ENCODE measurements at regions not wholly inside any gene's neighbourhood (a gene's known extent, or its start where the extent isn't known, plus 50 kb on each side); places are given as distances from the start of the nearest gene placed in this dataset.

DNA sequence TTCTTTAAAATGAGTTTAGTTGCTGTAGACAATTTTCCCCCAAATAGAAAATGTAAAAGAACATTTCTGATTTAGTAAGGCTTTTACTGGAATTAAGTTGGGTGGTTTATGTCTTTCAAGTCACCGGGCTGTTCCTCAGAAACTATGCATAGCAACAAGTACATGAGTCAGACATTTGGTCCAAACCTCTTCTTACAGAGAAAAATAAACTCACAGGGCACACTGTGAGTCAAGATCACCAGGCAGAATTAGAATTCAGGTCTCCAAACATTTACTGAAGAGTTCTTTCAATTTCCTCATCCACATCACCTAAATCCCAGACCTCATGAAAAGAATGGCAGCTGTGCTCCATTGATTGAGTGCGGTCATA lies 476.1 kb upstream of the SOX5 start:
- no peaks in the 10 kb centered on the region for H3K36me3 Mint-ChIP-seq (ENCODE audit: low read depth)
- peak overlapping the region; percentile 87 for H3K27ac Mint-ChIP-seq
- peaks cover 13% of the 10 kb centered on the region for H3K4me1 Mint-ChIP-seq (ENCODE audit: low read depth)
- H3K9me3 Mint-ChIP-seq = no peaks in the 10 kb centered on the region
- no peak overlapping the region for H3K4me3 Mint-ChIP-seq
- DNase-seq = no peak
- H3K27me3 Mint-ChIP-seq = no peaks in the 10 kb centered on the region

DNA sequence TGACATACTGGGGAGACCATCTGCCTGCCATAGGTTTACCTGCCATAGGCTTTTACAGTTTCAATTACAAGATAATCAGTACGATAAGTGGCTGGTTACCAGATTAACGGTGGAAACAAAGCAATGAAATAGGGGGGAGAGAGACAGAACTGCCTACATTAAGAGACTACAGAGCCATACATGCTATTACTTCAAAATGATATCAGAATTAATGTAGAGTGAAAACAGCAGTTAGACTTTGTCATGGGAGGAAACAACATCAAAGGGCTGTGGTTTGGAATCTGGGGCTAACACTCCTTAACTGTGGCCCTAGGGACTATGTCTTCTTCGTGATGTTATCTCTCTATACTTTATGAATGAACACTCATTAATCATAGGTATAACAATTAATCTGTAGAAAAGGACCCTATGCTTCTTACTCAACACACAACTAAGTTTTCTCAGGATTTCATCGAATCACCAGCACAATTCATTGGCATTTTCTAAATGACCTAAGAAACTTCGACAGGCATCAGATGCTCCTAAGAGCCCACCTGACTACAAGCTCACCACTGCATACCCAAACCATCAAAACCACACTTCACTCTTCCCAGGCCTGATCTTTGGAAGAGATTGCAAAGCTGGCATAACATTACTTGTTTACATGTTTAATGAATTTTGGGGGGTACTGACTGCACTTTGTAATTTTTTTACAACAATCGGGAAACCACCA lies 475.6 kb upstream of the SOX5 start:
- no peak for DNase-seq
- Mint-ChIP-seq H3K4me1 (ENCODE audit: low read depth) (peaks cover 13% of the 10 kb centered on the region), H3K4me3 (no peak overlapping the region), H3K27ac (peak overlapping the region; percentile 87), H3K36me3 (ENCODE audit: low read depth) (no peaks in the 10 kb centered on the region), H3K9me3 (no peaks in the 10 kb centered on the region), H3K27me3 (no peaks in the 10 kb centered on the region)

DNA sequence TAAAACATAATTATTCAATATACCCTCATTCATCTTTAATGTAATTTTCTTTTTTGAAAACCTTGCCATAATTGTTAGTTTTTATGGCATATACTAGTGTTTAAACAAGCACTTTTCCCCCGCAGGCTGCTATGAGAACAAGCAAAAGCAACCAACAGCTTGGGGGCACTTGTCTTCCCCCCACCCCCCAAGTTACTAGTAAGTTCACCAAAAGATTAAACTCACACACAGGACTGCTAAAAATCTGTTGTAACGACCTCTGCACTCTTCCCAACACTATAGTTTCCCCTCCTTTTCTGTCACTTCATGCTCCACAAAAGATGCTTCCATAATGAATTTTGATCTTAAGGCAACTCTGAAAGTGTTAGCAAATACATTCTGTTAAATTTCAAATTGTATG lies 474.9 kb upstream of the SOX5 start:
- H3K9me3 Mint-ChIP-seq = no peaks in the 10 kb centered on the region
- no peaks in the 10 kb centered on the region for H3K36me3 Mint-ChIP-seq (ENCODE audit: low read depth)
- H3K4me3 Mint-ChIP-seq = no peak overlapping the region
- no peak for DNase-seq
- no peaks in the 10 kb centered on the region for H3K27me3 Mint-ChIP-seq
- H3K4me1 Mint-ChIP-seq (ENCODE audit: low read depth) = peaks cover 13% of the 10 kb centered on the region
- no peak overlapping the region for H3K27ac Mint-ChIP-seq

DNA sequence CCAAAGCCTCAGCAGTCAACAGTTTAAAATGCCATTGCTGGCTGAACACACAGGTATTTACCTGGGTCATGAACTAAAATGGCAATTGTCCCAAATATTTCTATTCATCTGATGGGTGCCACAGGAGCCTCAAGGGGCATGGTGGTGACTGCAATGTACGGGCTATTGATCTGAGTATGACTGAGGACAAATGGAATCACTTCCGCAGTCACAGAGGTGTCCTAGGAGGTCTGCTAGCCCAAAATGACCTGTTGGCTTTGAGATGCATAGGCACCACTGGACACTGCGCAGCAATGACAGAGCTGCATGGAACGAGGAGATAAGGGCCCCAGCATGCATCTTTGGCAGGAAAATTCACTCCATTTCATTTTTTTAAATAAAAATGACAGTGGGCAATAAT lies 474.1 kb upstream of the SOX5 start:
- Mint-ChIP-seq H3K4me3 (no peak overlapping the region), H3K9me3 (no peaks in the 10 kb centered on the region), H3K36me3 (ENCODE audit: low read depth) (no peaks in the 10 kb centered on the region), H3K27ac (no peak overlapping the region), H3K27me3 (no peaks in the 10 kb centered on the region), H3K4me1 (ENCODE audit: low read depth) (peaks cover 13% of the 10 kb centered on the region)
- no peak for DNase-seq

DNA sequence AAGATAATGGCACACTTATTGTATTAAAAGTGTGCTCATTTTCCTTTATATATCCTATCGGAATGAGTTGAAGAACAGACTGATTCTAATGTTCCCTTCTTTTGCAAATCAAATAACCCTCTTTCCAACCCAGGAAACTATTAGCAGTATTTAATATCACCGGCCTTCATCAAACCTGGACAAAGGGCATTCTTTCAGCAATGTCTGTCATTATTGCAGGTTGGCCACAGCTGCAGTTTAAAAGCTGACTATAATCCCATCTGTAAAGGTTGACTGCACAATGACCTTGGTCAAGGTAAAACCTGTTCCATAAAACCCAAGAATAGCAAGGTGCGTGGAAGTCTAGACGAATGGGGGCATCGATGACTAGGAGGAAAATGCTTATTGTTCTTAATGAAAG lies 472.3 kb upstream of the SOX5 start:
- Mint-ChIP-seq H3K4me3 (no peak overlapping the region), H3K27ac (no peak overlapping the region), H3K27me3 (no peaks in the 10 kb centered on the region), H3K36me3 (ENCODE audit: low read depth) (no peaks in the 10 kb centered on the region), H3K4me1 (ENCODE audit: low read depth) (peaks cover 13% of the 10 kb centered on the region), H3K9me3 (no peaks in the 10 kb centered on the region)
- no peak for DNase-seq

DNA sequence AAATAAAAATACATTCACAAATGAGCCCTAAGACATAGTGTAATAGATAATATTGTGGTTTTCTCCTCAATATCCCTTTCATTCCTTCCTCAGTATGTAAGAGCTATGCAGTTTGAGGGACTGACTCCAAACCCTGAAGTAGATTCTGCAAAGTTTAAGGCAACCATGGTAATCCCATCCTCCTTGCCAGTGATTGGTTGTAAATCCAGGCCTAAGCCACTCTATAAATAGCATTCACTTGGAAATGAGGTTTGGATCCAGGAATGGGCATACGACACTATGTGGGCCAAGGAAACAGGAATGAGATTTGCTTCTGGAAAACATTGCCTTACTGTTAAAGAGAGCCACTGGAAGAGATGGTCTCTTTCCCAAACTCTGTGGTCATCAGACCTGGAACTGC lies 468.7 kb upstream of the SOX5 start:
- H3K27me3 Mint-ChIP-seq = peaks cover 2% of the 10 kb centered on the region
- H3K4me3 Mint-ChIP-seq = no peak overlapping the region
- no peak for DNase-seq
- H3K4me1 Mint-ChIP-seq (ENCODE audit: low read depth) = no peaks in the 10 kb centered on the region
- no peaks in the 10 kb centered on the region for H3K9me3 Mint-ChIP-seq
- H3K27ac Mint-ChIP-seq = no peak overlapping the region
- no peaks in the 10 kb centered on the region for H3K36me3 Mint-ChIP-seq (ENCODE audit: low read depth)

DNA sequence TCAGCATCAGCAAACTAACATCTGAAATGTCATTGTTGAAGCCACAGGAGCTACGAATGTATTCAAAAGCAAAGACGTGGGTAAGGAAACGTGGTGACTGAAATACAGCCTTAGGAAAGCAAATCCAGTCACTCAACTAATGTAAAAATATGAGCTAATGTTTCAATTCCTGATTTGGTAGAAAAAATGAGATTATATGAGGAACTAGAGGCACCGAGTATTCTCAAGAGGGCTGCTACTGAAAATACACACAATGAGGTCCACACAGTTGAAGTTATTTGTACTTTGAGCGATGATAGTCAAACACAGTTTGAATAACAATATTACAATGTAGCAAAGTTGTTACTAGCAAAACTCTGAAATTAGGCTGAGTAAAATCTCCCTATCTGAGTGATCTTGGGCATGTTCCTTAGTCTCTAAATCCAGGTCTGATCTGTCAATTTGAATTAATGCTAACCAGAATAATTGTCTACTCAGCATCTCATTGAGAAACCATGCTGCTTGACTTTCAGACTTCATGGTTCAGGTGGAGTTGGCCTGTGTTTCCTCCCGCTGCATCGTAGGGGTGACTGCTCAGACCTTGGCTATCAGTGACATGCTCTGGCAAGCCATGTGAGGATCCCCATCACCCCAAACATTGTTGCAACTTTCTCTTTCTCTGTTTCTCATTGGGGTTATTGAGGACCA lies 467.1 kb upstream of the SOX5 start:
- DNase-seq = no peak
- Mint-ChIP-seq H3K27me3 (peaks cover 2% of the 10 kb centered on the region), H3K9me3 (no peaks in the 10 kb centered on the region), H3K36me3 (ENCODE audit: low read depth) (no peaks in the 10 kb centered on the region), H3K27ac (no peak overlapping the region), H3K4me3 (no peak overlapping the region), H3K4me1 (ENCODE audit: low read depth) (no peaks in the 10 kb centered on the region)

DNA sequence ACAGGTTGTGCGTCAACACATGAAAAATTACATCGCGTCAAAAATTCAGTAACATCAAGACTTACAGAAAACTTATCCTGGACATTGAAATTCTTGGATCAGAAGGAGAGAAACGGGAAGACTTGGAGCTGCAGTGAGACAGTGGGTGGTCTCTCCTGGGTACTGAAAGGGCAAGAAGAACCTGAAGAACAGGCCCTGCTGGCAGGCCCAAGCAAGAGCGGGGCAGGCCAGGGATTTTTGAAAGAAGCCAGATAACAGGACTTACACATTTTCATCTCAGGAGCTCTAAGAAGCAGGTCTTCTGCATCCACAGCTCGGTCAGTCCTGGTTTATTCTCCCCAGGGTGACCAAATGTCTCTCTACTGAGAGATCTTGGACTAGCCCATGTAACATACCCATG lies 466.5 kb upstream of the SOX5 start:
- no peak overlapping the region for H3K4me3 Mint-ChIP-seq
- H3K36me3 Mint-ChIP-seq (ENCODE audit: low read depth) = no peaks in the 10 kb centered on the region
- H3K27me3 Mint-ChIP-seq = peaks cover 2% of the 10 kb centered on the region
- H3K9me3 Mint-ChIP-seq = no peaks in the 10 kb centered on the region
- no peaks in the 10 kb centered on the region for H3K4me1 Mint-ChIP-seq (ENCODE audit: low read depth)
- DNase-seq = no peak
- H3K27ac Mint-ChIP-seq = no peak overlapping the region

DNA sequence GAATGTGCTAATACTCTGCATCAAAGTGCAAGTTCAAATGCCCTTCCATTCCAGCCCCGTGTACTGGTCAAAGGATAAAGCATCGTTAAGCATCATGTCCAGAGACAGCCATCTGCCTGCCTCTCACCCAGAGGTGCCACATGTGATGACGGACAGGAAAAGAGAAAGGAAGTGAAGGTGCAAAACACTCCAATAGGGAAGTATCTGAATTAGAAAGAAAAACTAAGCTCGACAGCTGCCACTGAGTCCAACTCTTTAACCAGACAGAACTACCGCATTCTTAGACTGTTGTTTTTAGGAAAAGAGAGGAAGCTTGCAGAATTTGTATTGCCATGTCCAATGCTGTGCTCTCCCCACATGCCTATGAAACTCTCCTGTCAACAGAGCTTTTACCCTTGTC lies 465.0 kb upstream of the SOX5 start:
- Mint-ChIP-seq H3K9me3 (no peaks in the 10 kb centered on the region), H3K4me1 (ENCODE audit: low read depth) (no peaks in the 10 kb centered on the region), H3K4me3 (no peak overlapping the region), H3K27ac (no peak overlapping the region), H3K36me3 (ENCODE audit: low read depth) (no peaks in the 10 kb centered on the region), H3K27me3 (peaks cover 2% of the 10 kb centered on the region)
- no peak for DNase-seq

DNA sequence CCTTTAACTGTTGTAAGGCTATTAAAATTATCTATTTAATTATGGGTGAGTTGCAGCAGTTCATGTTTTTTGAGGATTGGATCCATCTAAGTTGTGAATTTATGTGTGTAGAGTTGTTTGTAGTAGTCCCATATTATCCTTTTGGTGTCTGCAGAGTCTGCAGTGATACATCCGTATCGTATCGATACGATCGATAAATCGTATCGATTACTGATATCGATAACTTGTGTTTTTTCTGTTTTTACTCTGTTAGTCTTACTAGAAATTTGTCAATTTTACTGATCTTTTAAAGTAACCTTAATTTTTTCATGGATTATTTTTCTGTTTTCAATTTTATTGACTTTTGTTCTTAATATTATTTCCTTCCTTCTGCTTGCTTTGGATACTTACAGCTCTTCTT lies 462.5 kb upstream of the SOX5 start:
- no peaks in the 10 kb centered on the region for H3K36me3 Mint-ChIP-seq (ENCODE audit: low read depth)
- no peak overlapping the region for H3K4me3 Mint-ChIP-seq
- H3K9me3 Mint-ChIP-seq = no peaks in the 10 kb centered on the region
- H3K27me3 Mint-ChIP-seq = peaks cover 7% of the 10 kb centered on the region
- peaks cover 7% of the 10 kb centered on the region for H3K4me1 Mint-ChIP-seq (ENCODE audit: low read depth)
- no peak overlapping the region for H3K27ac Mint-ChIP-seq
- DNase-seq = no peak

DNA sequence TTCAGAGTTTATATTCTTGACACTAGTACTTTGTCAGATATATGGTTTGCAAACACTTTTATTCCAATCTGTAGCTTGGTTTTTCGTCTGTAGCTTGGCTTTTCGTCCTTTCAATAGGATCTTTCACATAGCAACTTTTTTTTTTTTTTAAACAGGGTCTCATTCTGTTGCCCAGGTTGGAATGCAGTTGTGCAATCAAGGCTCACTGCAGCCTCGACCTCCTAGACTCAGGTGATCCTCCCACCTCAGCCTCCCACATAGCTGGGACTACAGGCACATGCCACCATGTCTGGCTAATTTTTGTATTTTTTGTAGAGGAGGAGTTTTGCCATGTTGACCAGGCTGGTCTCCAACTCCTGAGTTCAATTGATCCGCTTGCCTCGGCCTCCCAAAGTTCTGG lies 460.4 kb upstream of the SOX5 start:
- Mint-ChIP-seq H3K27me3 (peaks cover 9% of the 10 kb centered on the region), H3K4me3 (no peak overlapping the region), H3K9me3 (no peaks in the 10 kb centered on the region)

DNA sequence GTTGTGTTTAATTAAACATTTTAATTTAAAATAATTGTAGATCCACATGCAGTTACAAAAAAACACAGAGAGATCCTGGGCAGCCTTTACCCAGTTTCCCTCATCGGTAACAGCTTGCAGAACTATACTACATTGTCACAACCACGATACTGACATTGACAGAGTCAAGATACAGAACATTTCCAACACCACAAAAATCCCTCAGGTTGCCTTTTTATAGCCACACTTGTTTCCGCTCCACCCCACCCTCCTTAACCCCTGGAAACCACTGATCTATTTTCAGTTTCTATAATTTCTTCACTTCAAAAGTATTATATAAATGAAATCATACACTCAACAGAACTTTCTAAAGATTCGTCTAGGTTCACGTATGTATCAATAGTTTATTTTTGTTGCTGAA lies 458.8 kb upstream of the SOX5 start:
- H3K9me3 Mint-ChIP-seq = no peaks in the 10 kb centered on the region
- no peak overlapping the region for H3K27ac Mint-ChIP-seq
- no peaks in the 10 kb centered on the region for H3K36me3 Mint-ChIP-seq (ENCODE audit: low read depth)
- DNase-seq = no peak
- peaks cover 7% of the 10 kb centered on the region for H3K4me1 Mint-ChIP-seq (ENCODE audit: low read depth)
- H3K4me3 Mint-ChIP-seq = no peak overlapping the region
- peaks cover 7% of the 10 kb centered on the region for H3K27me3 Mint-ChIP-seq

More for the DNA sequence above, 460.4 kb upstream of the SOX5 start:
- Mint-ChIP-seq H3K27ac (no peak overlapping the region), H3K4me1 (ENCODE audit: low read depth) (peaks cover 7% of the 10 kb centered on the region), H3K36me3 (ENCODE audit: low read depth) (no peaks in the 10 kb centered on the region)
- no peak for DNase-seq

DNA sequence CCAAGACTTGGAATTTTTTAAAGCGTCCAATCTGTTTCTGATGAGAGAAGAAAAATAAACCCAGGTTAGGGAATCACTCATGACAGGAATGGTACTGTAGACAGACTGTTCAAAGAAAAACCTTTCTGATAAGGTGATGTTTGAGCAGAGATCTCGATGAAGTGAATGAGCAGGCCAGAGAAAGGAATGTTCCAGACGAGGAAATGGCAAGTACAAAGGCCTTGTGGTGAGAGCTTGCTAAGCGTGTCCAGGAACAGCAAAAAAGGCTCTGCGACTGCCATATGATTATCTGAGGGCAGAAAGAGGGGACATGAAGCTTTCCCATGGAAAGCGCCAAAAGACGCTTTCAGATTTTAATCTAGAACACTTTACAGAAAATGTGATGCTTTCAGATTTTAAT lies 458.4 kb upstream of the SOX5 start:
- peaks cover 7% of the 10 kb centered on the region for H3K4me1 Mint-ChIP-seq (ENCODE audit: low read depth)
- no peaks in the 10 kb centered on the region for H3K36me3 Mint-ChIP-seq (ENCODE audit: low read depth)
- no peak overlapping the region for H3K27ac Mint-ChIP-seq
- no peak for DNase-seq
- H3K27me3 Mint-ChIP-seq = peaks cover 7% of the 10 kb centered on the region
- no peak overlapping the region for H3K4me3 Mint-ChIP-seq
- H3K9me3 Mint-ChIP-seq = no peaks in the 10 kb centered on the region

DNA sequence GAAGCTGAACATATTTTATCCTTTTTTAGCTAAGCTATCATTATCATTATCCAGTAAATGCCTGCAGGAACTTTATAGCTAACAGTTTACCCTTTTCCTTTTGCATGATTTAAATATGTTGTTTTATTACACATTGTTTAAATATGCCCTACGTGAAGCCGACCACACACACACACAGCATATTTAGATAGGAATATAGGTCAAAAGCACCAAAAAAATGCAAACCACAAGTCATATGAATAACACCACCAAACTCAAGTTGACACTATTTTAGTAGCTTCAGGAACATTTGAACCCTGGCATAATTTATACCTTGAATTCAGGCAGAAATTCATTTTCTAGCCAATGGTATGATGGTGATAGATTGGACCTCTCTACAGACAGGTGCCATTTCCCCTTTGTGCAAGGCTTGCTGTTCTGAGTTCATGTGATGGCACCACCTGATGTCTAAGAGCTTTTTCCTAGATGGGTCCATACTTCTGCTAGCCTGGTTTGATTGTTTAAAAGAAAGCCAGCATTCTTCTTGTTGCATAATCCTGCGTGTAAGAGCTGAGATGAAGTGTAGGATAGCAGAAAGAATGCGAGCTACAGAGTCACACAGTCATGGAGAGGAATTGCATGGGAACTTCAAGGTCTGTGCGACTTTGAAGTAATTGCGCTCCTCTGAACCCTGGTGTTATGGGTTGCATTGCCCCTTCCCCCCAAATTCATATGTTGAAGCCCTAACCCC lies 454.8 kb upstream of the SOX5 start:
- DNase-seq = no peak
- no peak overlapping the region for H3K4me3 Mint-ChIP-seq
- peaks cover 7% of the 10 kb centered on the region for H3K4me1 Mint-ChIP-seq (ENCODE audit: low read depth)
- no peaks in the 10 kb centered on the region for H3K36me3 Mint-ChIP-seq (ENCODE audit: low read depth)
- no peaks in the 10 kb centered on the region for H3K9me3 Mint-ChIP-seq
- no peak overlapping the region for H3K27ac Mint-ChIP-seq
- H3K27me3 Mint-ChIP-seq = peaks cover 7% of the 10 kb centered on the region

DNA sequence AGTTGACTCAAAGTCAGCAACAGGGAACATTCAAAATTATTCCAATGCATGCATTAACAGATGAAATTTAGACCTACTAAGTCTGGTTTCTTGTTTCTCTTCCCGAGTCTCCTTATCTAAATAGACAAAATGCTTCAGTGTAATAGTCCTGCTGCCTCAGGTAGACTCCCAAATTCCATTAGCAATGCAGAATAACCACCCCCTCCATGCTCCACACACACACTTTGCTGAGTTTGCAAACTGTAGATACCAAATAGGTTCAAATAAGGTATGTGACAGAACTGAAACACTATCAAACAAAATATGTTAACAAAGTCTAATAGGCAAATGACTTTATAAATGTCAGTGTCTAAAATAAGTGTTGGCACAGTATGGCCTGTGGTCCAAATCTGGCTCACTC lies 451.1 kb upstream of the SOX5 start:
- Mint-ChIP-seq H3K4me1 (ENCODE audit: low read depth) (no peaks in the 10 kb centered on the region), H3K9me3 (no peaks in the 10 kb centered on the region), H3K27me3 (no peaks in the 10 kb centered on the region), H3K27ac (no peak overlapping the region), H3K4me3 (no peak overlapping the region), H3K36me3 (ENCODE audit: low read depth) (no peaks in the 10 kb centered on the region)
- no peak for DNase-seq
